Neural progenitor cell (in vitro differentiated cells): ENCODE measurements at regions not wholly inside any gene's neighbourhood (a gene's known extent, or its start where the extent isn't known, plus 50 kb on each side); places are given as distances from the start of the nearest gene placed in this dataset.

ENCODE experiments used
- DNase-seq: peaks from one replicate; pipeline ENCODE4 v3.0.0-alpha.2; 2016; ENCODE audit warnings: low spot score
- H2AFZ ChIP-seq: fragments of 200-600 bp; sonication (generic); replicated peaks from 2 replicates; pipeline ENCODE4 v1.6.1; 2016; ENCODE audit warnings: antibody characterized with exemption
- H3F3A ChIP-seq: fragments of 200-600 bp; sonication (generic); 2 replicates; pipeline ENCODE4 v1.6.1; 2016; ENCODE audit warnings: antibody characterized with exemption, low read depth
- H3K27ac ChIP-seq: fragments of 200-600 bp; sonication (generic); 2 replicates; pipeline ENCODE4 v1.5.1; 2016; ENCODE audit warnings: mild to moderate bottlenecking
- H3K27me3 ChIP-seq: fragments of 200-600 bp; sonication (generic); 2 replicates; pipeline ENCODE4 v1.6.1; 2016; ENCODE audit warnings: mild to moderate bottlenecking, moderate library complexity
- H3K36me3 ChIP-seq: fragments of 200-600 bp; sonication (generic); 2 replicates; pipeline ENCODE4 v1.5.1; 2016
- H3K4me1 ChIP-seq: fragments of 200-600 bp; sonication (generic); 2 replicates; pipeline ENCODE4 v1.6.1; 2016; ENCODE audit warnings: mixed run types
- H3K4me2 ChIP-seq: fragments of 200-600 bp; sonication (generic); 2 replicates; pipeline ENCODE4 v1.6.1; 2016
- H3K4me3 ChIP-seq: fragments of 200-600 bp; sonication (generic); 2 replicates; pipeline ENCODE4 v1.5.1; 2016
- H3K79me2 ChIP-seq: fragments of 200-600 bp; sonication (generic); 2 replicates; pipeline ENCODE4 v1.6.1; 2016; ENCODE audit warnings: low read depth
- H3K9ac ChIP-seq: fragments of 200-600 bp; sonication (generic); 2 replicates; pipeline ENCODE4 v1.6.1; 2016
- H3K9me3 ChIP-seq: fragments of 200-600 bp; sonication (generic); 2 replicates; pipeline ENCODE4 v1.5.1; 2016; ENCODE audit warnings: low read depth
- H4K20me1 ChIP-seq: fragments of 200-600 bp; sonication (generic); 2 replicates; pipeline ENCODE4 v1.6.1; 2016; ENCODE audit warnings: low read depth
- H3K27ac Mint-ChIP-seq: 3 replicates; pipeline ENCODE4 v1.8.0; 2021; ENCODE audit warnings: mixed read lengths
- H3K27me3 Mint-ChIP-seq: 2 replicates; pipeline ENCODE4 v1.8.0; 2022; ENCODE audit warnings: low read depth, mild to moderate bottlenecking, inconsistent platforms, moderate library complexity, mixed read lengths; ENCODE audit not compliant: insufficient read depth
- H3K36me3 Mint-ChIP-seq: 3 replicates; pipeline ENCODE4 v1.8.0; 2021; ENCODE audit warnings: mixed read lengths
- H3K4me1 Mint-ChIP-seq: 3 replicates; pipeline ENCODE4 v1.8.0; 2021; ENCODE audit warnings: mixed read lengths
- H3K4me3 Mint-ChIP-seq: 3 replicates; pipeline ENCODE4 v1.8.0; 2021; ENCODE audit warnings: mild to moderate bottlenecking, moderate library complexity, mixed read lengths
- H3K9me3 Mint-ChIP-seq: 3 replicates; pipeline ENCODE4 v1.8.0; 2020; ENCODE audit warnings: mixed read lengths
- CTCF ChIP-seq: fragments of 200-600 bp; sonication (generic); IDR thresholded peaks from 2 replicates; pipeline ENCODE4 v1.5.1; 2017; ENCODE audit warnings: antibody characterized with exemption, mild to moderate bottlenecking
- EZH2 ChIP-seq: fragments of 200-600 bp; sonication (generic); IDR thresholded peaks from 2 replicates; pipeline ENCODE4 v1.6.1; 2017; ENCODE audit warnings: antibody characterized with exemption, mild to moderate bottlenecking, moderate library complexity
- EZH2phosphoT487 ChIP-seq: fragments of 200-600 bp; sonication (generic); IDR thresholded peaks from 2 replicates; pipeline ENCODE4 v1.6.1; 2017; ENCODE audit warnings: antibody characterized with exemption

- Histone ChIP-seq H3K36me3 (no peaks in the 10 kb centered on the region), H4K20me1 (no peaks in the 10 kb centered on the region), H3K4me2 (peak overlapping the region; percentile 18), H3K79me2 (no peaks in the 10 kb centered on the region), H3K4me1 (peaks cover 7% of the 10 kb centered on the region), H3F3A (no peaks in the 10 kb centered on the region), H2AFZ (no peak overlapping the region), H3K27me3 (no peaks in the 10 kb centered on the region), H3K9ac (no peak overlapping the region), H3K4me3 (no peak overlapping the region), H3K27ac (no peak overlapping the region), H3K9me3 (no peaks in the 10 kb centered on the region)
- Mint-ChIP-seq H3K36me3 (no peaks in the 10 kb centered on the region), H3K4me3 (no peak overlapping the region), H3K27me3 (peaks cover 3% of the 10 kb centered on the region), H3K9me3 (no peaks in the 10 kb centered on the region), H3K4me1 (peaks cover 5% of the 10 kb centered on the region), H3K27ac (no peak overlapping the region)
- TF ChIP-seq EZH2phosphoT487 (no peak), CTCF (no peak), EZH2 (no peak)
- DNase-seq = peak; percentile 45
Measured at GRCh38 chr4:83876047-83876446, 340.1 kb downstream of the GPAT3 start.

- TF ChIP-seq EZH2phosphoT487 (no peak), CTCF (no peak), EZH2 (no peak)
- H3K27ac ChIP-seq = no peak overlapping the region
- no peak overlapping the region for H3K9ac ChIP-seq
- H3K36me3 ChIP-seq = no peaks in the 10 kb centered on the region
- Mint-ChIP-seq H3K27ac (no peak overlapping the region), H3K4me3 (no peak overlapping the region), H3K9me3 (no peaks in the 10 kb centered on the region), H3K36me3 (no peaks in the 10 kb centered on the region), H3K27me3 (peaks cover 3% of the 10 kb centered on the region), H3K4me1 (peaks cover 5% of the 10 kb centered on the region)
- no peak overlapping the region for H3K4me3 ChIP-seq
- DNase-seq = no peak
- H2AFZ ChIP-seq = no peak overlapping the region
- H3F3A ChIP-seq = no peaks in the 10 kb centered on the region
- H3K4me1 ChIP-seq = peaks cover 11% of the 10 kb centered on the region
- no peaks in the 10 kb centered on the region for H4K20me1 ChIP-seq
- no peaks in the 10 kb centered on the region for H3K27me3 ChIP-seq
- no peaks in the 10 kb centered on the region for H3K79me2 ChIP-seq
- H3K4me2 ChIP-seq = peak overlapping the region; percentile 18
- H3K9me3 ChIP-seq = no peaks in the 10 kb centered on the region
Measured at GRCh38 chr4:83875437-83875836, 339.5 kb downstream of the GPAT3 start.

GRCh38 chr4:83873996-83874395 is 338.1 kb downstream of the GPAT3 start:
- no peak overlapping the region for H3K4me3 Mint-ChIP-seq
- Histone ChIP-seq H4K20me1 (no peaks in the 10 kb centered on the region), H2AFZ (no peak overlapping the region), H3K9me3 (no peaks in the 10 kb centered on the region), H3K27me3 (peaks cover 7% of the 10 kb centered on the region), H3K4me2 (no peak overlapping the region), H3K4me3 (no peak overlapping the region), H3F3A (no peaks in the 10 kb centered on the region), H3K27ac (no peak overlapping the region), H3K79me2 (no peaks in the 10 kb centered on the region), H3K36me3 (no peaks in the 10 kb centered on the region), H3K9ac (no peak overlapping the region), H3K4me1 (peaks cover 12% of the 10 kb centered on the region)
- peaks cover 5% of the 10 kb centered on the region for H3K4me1 Mint-ChIP-seq
- TF ChIP-seq CTCF (no peak), EZH2phosphoT487 (no peak), EZH2 (no peak)
- no peaks in the 10 kb centered on the region for H3K36me3 Mint-ChIP-seq
- no peak for DNase-seq
- H3K9me3 Mint-ChIP-seq = no peaks in the 10 kb centered on the region
- peaks cover 10% of the 10 kb centered on the region for H3K27me3 Mint-ChIP-seq
- no peak overlapping the region for H3K27ac Mint-ChIP-seq
